ENCODE measurements at regions not wholly inside any gene's neighbourhood (a gene's known extent, or its start where the extent isn't known, plus 50 kb on each side); places are given as distances from the start of the nearest gene placed in this dataset.
"Not testable (repeated sequence)": the region's sequence is repeated elsewhere in the genome, so short reads cannot be mapped to it uniquely, and the experiment has no call there.

GRCh38 chr2:116160657-116161056, 1653.8 kb upstream of the DDX18 start:
- peaks cover 0 to 36% of the 10 kb centered on the region in 2 donors for H3K9me3 ChIP-seq
- no peaks in the 10 kb centered on the region for H3K27me3 ChIP-seq
- DNase-seq (ENCODE audit: low spot score in 2 of 2): no peak
- TF ChIP-seq CTCF (IDR thresholded peaks at IDR 0.05) (no peak), POLR2A (IDR thresholded peaks at IDR 0.05) (no peak), POLR2AphosphoS5 (IDR thresholded peaks at IDR 0.05) (no peak)
- H3K4me3 ChIP-seq: no peak overlapping the region
- intact Hi-C loops (cut with DNase I; ENCODE audit: low total_unique reads): no loop called here
- no peaks in the 10 kb centered on the region for H3K36me3 ChIP-seq
- no peaks in the 10 kb centered on the region for H3K4me1 ChIP-seq
- no peak overlapping the region for H3K27ac ChIP-seq

GRCh38 chr2:116162395-116162794, 1652.1 kb upstream of the DDX18 start:
- Histone ChIP-seq H3K27ac (no peak overlapping the region), H3K27me3 (no peaks in the 10 kb centered on the region), H3K4me1 (no peaks in the 10 kb centered on the region), H3K9me3 (peaks cover 0 to 31% of the 10 kb centered on the region in 2 donors), H3K4me3 (no peak overlapping the region), H3K36me3 (no peaks in the 10 kb centered on the region)
- intact Hi-C loops (cut with DNase I; ENCODE audit: low total_unique reads): no loop called here
- no peak for TF ChIP-seq POLR2A (IDR thresholded peaks at IDR 0.05)
- TF ChIP-seq POLR2AphosphoS5 (IDR thresholded peaks at IDR 0.05): no peak
- TF ChIP-seq CTCF (IDR thresholded peaks at IDR 0.05): no peak
- DNase-seq (ENCODE audit: low spot score in 2 of 2): no peak

GRCh38 chr2:116167107-116167506, 1647.4 kb upstream of the DDX18 start:
- Histone ChIP-seq H3K4me1 (no peaks in the 10 kb centered on the region), H3K27me3 (no peaks in the 10 kb centered on the region), H3K36me3 (no peaks in the 10 kb centered on the region), H3K9me3 (peaks cover 0 to 30% of the 10 kb centered on the region in 2 donors), H3K4me3 (no peak overlapping the region), H3K27ac (no peak overlapping the region)
- intact Hi-C loops (cut with DNase I; ENCODE audit: low total_unique reads): no loop called here
- TF ChIP-seq CTCF (IDR thresholded peaks at IDR 0.05) (no peak), POLR2A (IDR thresholded peaks at IDR 0.05) (no peak), POLR2AphosphoS5 (IDR thresholded peaks at IDR 0.05) (no peak)
- no peak for DNase-seq (ENCODE audit: low spot score in 2 of 2)

GRCh38 chr2:116180072-116180471, 1634.4 kb upstream of the DDX18 start:
- Histone ChIP-seq H3K9me3 (peaks cover 0 to 5% of the 10 kb centered on the region in 2 donors), H3K27me3 (no peaks in the 10 kb centered on the region), H3K4me3 (no peak overlapping the region), H3K36me3 (no peaks in the 10 kb centered on the region), H3K4me1 (no peaks in the 10 kb centered on the region), H3K27ac (no peak overlapping the region)
- TF ChIP-seq CTCF (IDR thresholded peaks at IDR 0.05): no peak
- TF ChIP-seq POLR2A (IDR thresholded peaks at IDR 0.05): no peak
- no peak for TF ChIP-seq POLR2AphosphoS5 (IDR thresholded peaks at IDR 0.05)
- intact Hi-C loops (cut with DNase I; ENCODE audit: low total_unique reads): no loop called here
- DNase-seq (ENCODE audit: low spot score in 2 of 2): no peak

- DNase-seq (ENCODE audit: low spot score in 2 of 2); H3K27me3 ChIP-seq; H3K27ac ChIP-seq; intact Hi-C loops (cut with DNase I; ENCODE audit: low total_unique reads); H3K36me3 ChIP-seq; H3K4me1 ChIP-seq; H3K4me3 ChIP-seq: not testable (repeated sequence)
- H3K9me3 ChIP-seq: peaks cover 5 to 33% of the 10 kb centered on the region in 2 donors
Measured at GRCh38 chr2:116190684-116191083, 1623.8 kb upstream of the DDX18 start.

GRCh38 chr2:116200086-116200485, 1614.4 kb upstream of the DDX18 start:
- DNase-seq (ENCODE audit: low spot score in 2 of 2): no peak
- peaks cover 3 to 11% of the 10 kb centered on the region in 2 donors for H3K9me3 ChIP-seq
- H3K27ac ChIP-seq: no peak overlapping the region
- no peak overlapping the region for H3K4me3 ChIP-seq
- H3K27me3 ChIP-seq: no peaks in the 10 kb centered on the region
- H3K4me1 ChIP-seq: no peaks in the 10 kb centered on the region
- intact Hi-C loops (cut with DNase I; ENCODE audit: low total_unique reads): no loop called here
- no peak for TF ChIP-seq POLR2AphosphoS5 (IDR thresholded peaks at IDR 0.05)
- TF ChIP-seq POLR2A (IDR thresholded peaks at IDR 0.05): no peak
- no peak for TF ChIP-seq CTCF (IDR thresholded peaks at IDR 0.05)
- H3K36me3 ChIP-seq: no peaks in the 10 kb centered on the region

Measured in breast epithelium (tissue), 4 donors.